MV-4-11 (cell line): ENCODE measurements at regions not wholly inside any gene's neighbourhood (a gene's known extent, or its start where the extent isn't known, plus 50 kb on each side); places are given as distances from the start of the nearest gene placed in this dataset.

Experiments used
- DNase-seq: peaks from one replicate; lab custom pipeline; 2025; lab: John Stamatoyannopoulos, UW

DNA sequence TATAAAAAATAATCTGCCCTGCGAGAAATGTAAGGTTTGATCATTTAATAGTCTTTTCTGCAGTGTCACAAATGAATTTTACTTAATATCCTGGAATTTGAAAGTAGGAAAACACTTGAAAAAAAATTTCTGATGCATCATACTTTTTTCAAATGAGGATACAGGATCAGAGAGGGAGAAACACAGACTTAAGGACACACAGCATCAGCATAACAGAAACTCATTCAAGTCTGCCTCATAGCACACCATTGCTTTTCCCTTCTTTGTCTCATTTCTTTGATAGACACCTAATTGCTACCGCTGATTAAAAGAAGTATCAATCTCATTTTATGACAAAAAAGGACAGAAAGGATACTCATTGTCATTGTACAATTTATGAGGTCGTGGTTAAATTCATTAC lies 319.0 kb downstream of the TMEM114 start:
- no peak for DNase-seq

DNA sequence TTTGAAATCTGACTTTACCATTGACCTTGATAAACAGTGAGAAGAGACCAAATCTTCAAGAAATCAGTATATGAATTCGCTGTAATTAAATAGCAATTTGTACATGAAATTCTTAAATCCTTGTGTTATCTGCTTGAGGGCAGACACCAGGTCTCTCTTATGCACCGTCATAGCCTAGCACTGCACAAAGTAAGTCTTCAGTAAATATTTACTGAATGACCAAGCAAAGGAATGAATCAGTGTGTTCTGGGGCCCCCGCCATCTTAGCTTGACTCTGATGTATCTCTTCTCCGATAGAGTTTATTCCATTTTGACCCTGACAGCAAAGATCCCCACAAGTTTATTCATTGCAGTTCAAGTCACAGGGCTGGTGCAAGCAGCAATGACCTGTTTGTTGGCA lies 328.0 kb downstream of the TMEM114 start:
- no peak for DNase-seq

GRCh38 chr16:8260140-8260539 lies 330.2 kb downstream of the TMEM114 start:
- no peak for DNase-seq

- DNase-seq: no peak
These were observed 331.8 kb downstream of the TMEM114 start for GRCh38 chr16:8258523-8258922.

- DNase-seq: no peak
These were observed 332.8 kb downstream of the TMEM114 start for GRCh38 chr16:8257561-8257960.

DNA sequence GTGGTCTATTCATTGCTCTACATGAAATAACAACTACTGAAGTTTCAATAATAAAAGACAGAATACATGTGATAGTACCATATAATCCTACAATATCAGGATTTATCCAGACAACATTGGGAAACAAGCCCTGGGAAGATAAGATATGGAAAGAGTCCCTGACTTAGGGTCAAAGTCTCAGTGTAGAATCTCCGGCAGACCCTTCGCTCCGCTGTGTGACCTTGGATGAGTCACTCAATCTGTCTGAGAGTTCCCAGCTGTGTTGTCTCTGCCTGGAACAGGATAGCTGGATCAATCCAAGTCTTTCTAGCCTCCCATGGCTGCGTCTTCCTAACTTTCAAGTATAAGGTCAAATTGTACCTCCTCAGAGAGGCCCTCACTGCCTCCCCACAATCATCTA lies 335.9 kb downstream of the TMEM114 start:
- no peak for DNase-seq

DNA sequence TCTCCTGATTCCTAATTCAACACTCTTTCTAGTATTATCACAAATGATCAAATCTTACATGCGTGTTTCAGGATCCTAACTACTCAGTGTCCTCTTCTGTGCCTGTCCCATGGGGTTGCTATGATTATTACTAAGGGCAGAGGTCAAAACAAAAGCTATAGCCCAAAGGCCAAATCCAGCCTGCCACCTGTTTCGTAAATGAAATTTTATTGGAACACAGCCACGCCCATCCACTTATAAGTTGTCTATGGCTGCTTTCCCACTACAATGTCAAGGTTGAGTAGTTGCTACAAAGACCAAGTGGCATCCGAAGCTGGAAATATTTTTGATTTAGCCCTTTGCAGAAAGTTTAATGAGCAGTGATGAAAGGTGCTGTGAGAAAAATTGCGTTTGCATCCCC lies 336.6 kb downstream of the TMEM114 start:
- no peak for DNase-seq

- DNase-seq: no peak
These were observed 338.6 kb downstream of the TMEM114 start for GRCh38 chr16:8251727-8252126.

- DNase-seq: no peak
These were observed 339.0 kb downstream of the TMEM114 start for GRCh38 chr16:8251298-8251697.

GRCh38 chr16:8247993-8248392 lies 342.3 kb downstream of the TMEM114 start:
- no peak for DNase-seq

- no peak for DNase-seq
These were observed 346.3 kb downstream of the TMEM114 start for GRCh38 chr16:8243981-8244380.

DNA sequence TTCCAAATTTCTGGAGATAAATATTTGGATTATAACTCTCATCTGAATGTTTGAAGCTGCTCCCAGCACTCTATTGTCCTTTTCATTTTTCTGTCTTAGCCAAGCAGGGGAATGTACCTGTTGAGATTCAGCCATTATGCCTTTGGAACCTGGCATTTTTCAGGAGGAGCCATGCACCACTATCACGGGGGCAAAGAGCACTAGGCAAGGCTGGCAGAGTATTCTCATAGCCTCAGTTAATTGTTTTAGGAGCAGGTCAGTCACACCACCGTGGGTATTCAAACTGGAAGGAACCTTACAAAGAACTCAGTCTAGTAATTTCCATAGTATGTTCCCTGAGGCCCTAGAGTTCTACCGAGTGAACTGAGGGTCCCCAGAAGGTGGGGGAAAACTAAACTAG lies 348.9 kb downstream of the TMEM114 start:
- DNase-seq: no peak

DNA sequence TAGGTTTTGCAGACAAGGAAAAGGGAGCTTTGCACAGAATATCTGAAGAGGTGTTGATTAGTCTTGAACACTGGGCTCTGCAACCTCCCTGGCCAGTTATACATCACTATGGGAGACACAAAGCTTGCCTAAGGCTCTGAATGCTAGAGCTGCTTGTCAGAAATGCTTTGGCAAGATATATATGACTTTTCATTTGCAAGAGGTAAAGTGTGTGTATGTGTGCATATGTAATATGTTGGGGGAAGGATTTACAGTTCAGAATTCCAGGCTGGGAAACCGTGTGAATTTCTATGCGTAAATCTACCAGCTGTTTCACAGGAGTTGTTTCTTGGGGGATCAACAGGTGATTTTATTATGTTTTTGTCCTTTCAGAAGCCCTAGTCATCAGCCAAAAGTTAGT lies 350.9 kb downstream of the TMEM114 start:
- DNase-seq: no peak

DNA sequence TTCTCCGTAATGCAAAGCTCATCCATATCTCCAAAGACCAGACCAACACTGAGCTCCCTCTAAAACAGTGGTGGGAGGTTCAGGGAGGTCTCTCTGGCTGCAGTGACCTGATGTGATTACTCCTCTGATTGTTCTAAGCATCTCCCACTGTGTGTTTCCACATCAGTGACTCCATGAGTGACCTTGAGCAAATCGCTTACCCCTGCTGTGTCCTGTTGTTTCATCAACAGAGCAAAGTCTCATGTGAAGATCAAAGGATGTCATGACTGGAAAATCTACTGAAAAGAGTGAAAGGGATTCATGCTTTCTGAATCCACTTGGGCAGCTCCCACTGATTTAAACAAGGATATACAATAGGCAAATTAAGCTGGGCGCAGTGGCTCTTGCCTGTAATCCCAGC lies 352.9 kb downstream of the TMEM114 start:
- no peak for DNase-seq

GRCh38 chr16:8236816-8237215 lies 353.5 kb downstream of the TMEM114 start:
- no peak for DNase-seq

GRCh38 chr16:8230497-8230896 lies 359.8 kb downstream of the TMEM114 start:
- DNase-seq: no peak

DNA sequence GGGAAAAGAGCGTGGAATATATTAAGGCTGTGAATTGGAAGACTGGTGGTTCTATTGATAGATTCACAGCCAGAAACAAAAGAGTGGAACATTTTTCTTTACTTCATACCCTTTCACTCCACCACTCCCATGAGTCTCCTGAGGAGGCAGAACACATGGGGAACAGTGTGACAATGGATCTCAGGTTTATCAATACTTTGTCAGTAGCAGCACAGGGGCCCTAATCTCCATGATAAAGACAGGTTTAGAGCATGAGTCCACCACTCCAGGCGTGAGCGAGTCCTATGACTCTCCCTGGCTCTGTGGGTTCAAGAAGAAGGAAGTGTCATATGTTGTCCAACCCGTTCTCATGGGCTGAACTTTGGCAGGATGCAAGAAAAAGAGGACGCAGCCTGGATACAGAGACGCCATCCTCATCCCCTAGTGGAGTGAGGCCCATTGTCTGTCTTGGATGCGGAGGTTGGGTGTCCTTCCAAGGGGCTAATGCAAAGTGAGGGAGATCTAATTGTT lies 361.2 kb downstream of the TMEM114 start:
- no peak for DNase-seq

DNA sequence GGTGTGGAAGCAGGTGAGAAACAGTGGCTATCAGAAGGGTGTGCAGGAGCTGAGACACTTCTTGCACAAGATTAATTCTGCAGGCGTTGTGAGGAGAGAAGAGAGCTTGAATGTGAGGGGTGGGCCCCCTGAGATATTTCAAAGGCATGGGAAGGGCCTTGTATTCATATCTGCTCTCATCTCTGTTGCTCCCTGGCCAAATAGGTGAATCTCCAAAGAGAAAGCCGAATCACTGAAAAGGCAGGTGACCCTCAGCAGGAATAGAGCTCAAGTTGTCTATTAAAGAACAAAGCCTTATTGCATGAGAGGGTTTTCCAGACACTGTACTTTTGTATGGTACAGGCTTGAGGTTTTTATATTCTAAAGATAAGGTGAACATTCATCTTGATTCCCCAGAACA lies 373.1 kb downstream of the TMEM114 start:
- DNase-seq: no peak

DNA sequence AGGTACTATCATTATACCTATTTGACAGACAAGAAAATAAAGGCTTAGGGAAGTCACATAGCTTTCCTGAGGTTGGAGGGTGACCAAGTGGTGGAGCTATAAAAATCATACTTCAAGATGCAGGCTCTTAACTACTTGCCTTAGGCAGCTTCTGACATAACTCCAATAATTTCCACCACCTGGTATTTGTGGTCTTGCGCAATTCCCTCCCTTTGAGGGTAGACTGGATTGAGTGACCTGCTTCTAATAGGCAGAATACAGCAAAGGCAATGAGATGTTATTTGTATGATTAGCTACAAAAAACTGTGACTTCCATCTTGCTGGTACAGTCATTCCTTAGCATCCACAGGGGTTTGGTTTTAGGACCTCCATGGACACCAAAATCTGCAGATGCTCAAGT lies 385.5 kb downstream of the TMEM114 start:
- DNase-seq: no peak

GRCh38 chr16:8204096-8204495 lies 386.2 kb downstream of the TMEM114 start:
- DNase-seq: no peak

GRCh38 chr16:8203101-8203500 lies 387.2 kb downstream of the TMEM114 start:
- no peak for DNase-seq

DNA sequence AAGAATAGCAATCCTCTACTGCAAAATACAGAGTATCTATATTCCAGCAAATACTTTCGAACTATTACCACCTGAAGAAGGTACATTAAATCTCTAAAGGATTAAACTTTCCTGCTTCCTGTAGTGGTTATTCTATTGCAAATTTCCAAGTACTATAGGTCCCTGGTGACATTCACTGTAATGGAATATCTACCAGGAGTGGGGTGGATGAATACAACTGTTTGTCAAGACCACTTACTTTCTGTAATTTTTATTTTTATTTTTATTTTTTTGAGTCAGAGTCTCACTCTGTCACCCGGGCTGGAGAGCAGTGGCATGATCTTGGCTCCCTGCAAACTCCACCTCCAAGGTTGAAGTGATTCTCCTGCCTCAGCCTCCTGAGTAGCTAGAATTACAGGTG lies 389.5 kb downstream of the TMEM114 start:
- DNase-seq: no peak

- no peak for DNase-seq
These were observed 390.9 kb downstream of the TMEM114 start for GRCh38 chr16:8199390-8199789.

GRCh38 chr16:8194794-8195193 lies 395.5 kb downstream of the TMEM114 start:
- DNase-seq: no peak

- DNase-seq: no peak
These were observed 401.5 kb downstream of the TMEM114 start for GRCh38 chr16:8188841-8189240.
